ENCODE measurements at regions not wholly inside any gene's neighbourhood (a gene's known extent, or its start where the extent isn't known, plus 50 kb on each side); places are given as distances from the start of the nearest gene placed in this dataset.

DNA sequence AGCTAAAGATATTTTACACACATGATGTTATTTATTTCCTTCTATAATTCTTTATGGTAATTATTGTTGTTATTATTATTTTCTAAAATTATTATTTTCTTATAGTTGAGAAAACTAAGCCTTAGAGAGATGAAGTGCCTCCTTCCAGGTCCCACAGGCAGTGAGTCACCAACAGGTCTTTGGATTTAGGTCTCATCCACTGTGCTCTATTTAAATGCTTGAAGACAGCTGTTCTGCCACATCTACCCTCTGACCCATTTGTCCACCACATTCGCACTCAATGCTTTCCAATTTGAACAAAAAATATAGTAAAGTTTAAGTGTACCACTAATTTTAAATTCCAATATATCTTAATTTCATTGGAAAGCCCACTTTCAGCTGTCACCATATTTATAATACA lies 566.4 kb downstream of the PPARGC1A start:
- H4K20me1 ChIP-seq (ENCODE audit: insufficient read depth, low read length), result no peaks in the 10 kb centered on the region
- H3K27me3 ChIP-seq (ENCODE audit: control insufficient read depth, insufficient read depth, low read length), result no peaks in the 10 kb centered on the region
- H2BK15ac ChIP-seq (ENCODE audit: low read depth, low read length), result no peak overlapping the region
- no peak overlapping the region for H4K8ac ChIP-seq (ENCODE audit: low read depth in 2 of 2, low read length in 2 of 2)
- H3K4me3 ChIP-seq (ENCODE audit: insufficient read depth, low read depth, low read length), result no peak overlapping the region
- in situ Hi-C loops (cut with MboI; ENCODE audit: low sequenced_read_pairs), result no loop called here
- no peak overlapping the region for H3K56ac ChIP-seq (ENCODE audit: extremely low read depth, insufficient read depth, low read length)
- H3K9me1 ChIP-seq (ENCODE audit: insufficient read depth, low read length), result no peaks in the 10 kb centered on the region
- no peak overlapping the region for H3K4me2 ChIP-seq (ENCODE audit: low read depth, low read length)
- H3K23ac ChIP-seq (ENCODE audit: low read depth, low read length), result no peak overlapping the region
- no peak overlapping the region for H3K27ac ChIP-seq (ENCODE audit: insufficient read depth, low read length)
- no CpG with 5 or more reads among the region's 1 CpG for WGBS, 2 experiments (ENCODE audit: extremely low coverage in 2 of 2, insufficient read length in 1 of 2)
- no TSS peak for BruUV-seq (replicated peaks)
- no peaks in the 10 kb centered on the region for H3K79me1 ChIP-seq (ENCODE audit: low read depth in 1 of 2, low read length in 2 of 2)
- no peak overlapping the region for H2BK20ac ChIP-seq (ENCODE audit: low read depth, low read length)
- no peak overlapping the region for H4K91ac ChIP-seq (ENCODE audit: insufficient read depth, low read depth, low read length)
- H3K36me3 ChIP-seq (ENCODE audit: control insufficient read depth, insufficient read depth, low read length), result no peaks in the 10 kb centered on the region
- H3K9ac ChIP-seq (ENCODE audit: low read depth, low read length), result no peak overlapping the region
- H3K9me3 ChIP-seq (ENCODE audit: control insufficient read depth, insufficient read depth, low read length), result no peaks in the 10 kb centered on the region
- no peak overlapping the region for H3K18ac ChIP-seq (ENCODE audit: low read depth, low read length)
- H2BK5ac ChIP-seq (ENCODE audit: low read depth, low read length, poor library complexity, severe bottlenecking), result no peak overlapping the region
- H3K14ac ChIP-seq (replicated peaks; ENCODE audit: low read depth, low read length), result no peak overlapping the region
- no peaks in the 10 kb centered on the region for H3K4me1 ChIP-seq (ENCODE audit: control insufficient read depth, insufficient read depth, low read length)
- no peak overlapping the region for H2AK9ac ChIP-seq (replicated peaks; ENCODE audit: low read depth, low read length, poor library complexity)
- no peak overlapping the region for H4K5ac ChIP-seq (ENCODE audit: low read depth, low read length)
- H2AK5ac ChIP-seq (ENCODE audit: low read depth, low read length), result no peak overlapping the region
- no peak for ATAC-seq (ENCODE audit: low read depth)
- intact Hi-C loops (cut with micrococcal nuclease), result no loop called here
- no peak overlapping the region for H2AFZ ChIP-seq (replicated peaks; ENCODE audit: low read length, poor library complexity)
- H2BK120ac ChIP-seq (ENCODE audit: low read depth, low read length), result no peak overlapping the region
- dilution Hi-C loops (cut with HindIII; ENCODE audit: low sequenced_read_pairs, unreplicated experiment), result no loop called here
- TF ChIP-seq FOS (IDR thresholded peaks at IDR 0.05; ENCODE audit: low read depth, low read length), result no peak
- TF ChIP-seq, protein P1, sequence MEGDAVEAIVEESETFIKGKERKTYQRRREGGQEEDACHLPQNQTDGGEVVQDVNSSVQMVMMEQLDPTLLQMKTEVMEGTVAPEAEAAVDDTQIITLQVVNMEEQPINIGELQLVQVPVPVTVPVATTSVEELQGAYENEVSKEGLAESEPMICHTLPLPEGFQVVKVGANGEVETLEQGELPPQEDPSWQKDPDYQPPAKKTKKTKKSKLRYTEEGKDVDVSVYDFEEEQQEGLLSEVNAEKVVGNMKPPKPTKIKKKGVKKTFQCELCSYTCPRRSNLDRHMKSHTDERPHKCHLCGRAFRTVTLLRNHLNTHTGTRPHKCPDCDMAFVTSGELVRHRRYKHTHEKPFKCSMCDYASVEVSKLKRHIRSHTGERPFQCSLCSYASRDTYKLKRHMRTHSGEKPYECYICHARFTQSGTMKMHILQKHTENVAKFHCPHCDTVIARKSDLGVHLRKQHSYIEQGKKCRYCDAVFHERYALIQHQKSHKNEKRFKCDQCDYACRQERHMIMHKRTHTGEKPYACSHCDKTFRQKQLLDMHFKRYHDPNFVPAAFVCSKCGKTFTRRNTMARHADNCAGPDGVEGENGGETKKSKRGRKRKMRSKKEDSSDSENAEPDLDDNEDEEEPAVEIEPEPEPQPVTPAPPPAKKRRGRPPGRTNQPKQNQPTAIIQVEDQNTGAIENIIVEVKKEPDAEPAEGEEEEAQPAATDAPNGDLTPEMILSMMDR (conservative IDR thresholded peaks at IDR 0.05; ENCODE audit: low read depth, low read length), result no peak
- TF ChIP-seq, protein P2, sequence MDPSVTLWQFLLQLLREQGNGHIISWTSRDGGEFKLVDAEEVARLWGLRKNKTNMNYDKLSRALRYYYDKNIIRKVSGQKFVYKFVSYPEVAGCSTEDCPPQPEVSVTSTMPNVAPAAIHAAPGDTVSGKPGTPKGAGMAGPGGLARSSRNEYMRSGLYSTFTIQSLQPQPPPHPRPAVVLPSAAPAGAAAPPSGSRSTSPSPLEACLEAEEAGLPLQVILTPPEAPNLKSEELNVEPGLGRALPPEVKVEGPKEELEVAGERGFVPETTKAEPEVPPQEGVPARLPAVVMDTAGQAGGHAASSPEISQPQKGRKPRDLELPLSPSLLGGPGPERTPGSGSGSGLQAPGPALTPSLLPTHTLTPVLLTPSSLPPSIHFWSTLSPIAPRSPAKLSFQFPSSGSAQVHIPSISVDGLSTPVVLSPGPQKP (IDR thresholded peaks at IDR 0.05; ENCODE audit: borderline replicate concordance, low read depth, low read length), result no peak
- no peak for TF ChIP-seq NFE2L2 (IDR thresholded peaks at IDR 0.05; ENCODE audit: low read depth, low read length)
- no peak for DNase-seq
- POLR2A ChIA-PET (ENCODE audit: unreplicated experiment), result no interaction called here
- CTCF ChIA-PET, result no interaction called here
- H3K4ac ChIP-seq (ENCODE audit: low read depth, low read length), result no peak overlapping the region
